Tibial artery (tissue), 4 donors: ENCODE measurements at regions not wholly inside any gene's neighbourhood (a gene's known extent, or its start where the extent isn't known, plus 50 kb on each side); places are given as distances from the start of the nearest gene placed in this dataset.
"Not testable (repeated sequence)": the region's sequence is repeated elsewhere in the genome, so short reads cannot be mapped to it uniquely, and the experiment has no call there.

Experiments
- DNase-seq, 2 donors: peaks; one replicate each; pipeline ENCODE4 v3.0.0-alpha.2; 2019
- H3K27ac ChIP-seq, 2 donors: fragments of 200-600 bp; sonication (generic) in 1 of 2; 1 replicate in 1 of 2; 2 replicates in 1 of 2; pipeline ENCODE4 v1.5.1; 2018 to 2019; ENCODE audit warnings: mild to moderate bottlenecking in 1 of 2
- H3K27me3 ChIP-seq, 2 donors: fragments of 200-600 bp; sonication (generic) in 1 of 2; one replicate each; pipeline versions ENCODE4 v1.5.1 to v1.6.0; 2016 to 2019
- H3K36me3 ChIP-seq, 3 donors: fragments of 200-600 bp; sonication (generic) in 2 of 3; one replicate each; pipeline ENCODE4 v1.5.1; 2016 to 2019; ENCODE audit warnings: mild to moderate bottlenecking in 2 of 3
- H3K4me1 ChIP-seq, 4 donors: fragments of 200-600 bp; sonication (generic) in 2 of 4; 1 replicate in 3 of 4; 2 replicates in 1 of 4; pipeline ENCODE4 v1.5.1; 2016 to 2019
- H3K4me3 ChIP-seq, 2 donors: fragments of 200-600 bp; sonication (generic) in 1 of 2; 1 replicate in 1 of 2; 2 replicates in 1 of 2; pipeline ENCODE4 v1.5.1; 2018 to 2019; ENCODE audit warnings: mild to moderate bottlenecking in 2 of 2
- H3K9me3 ChIP-seq, 3 donors: fragments of 200-600 bp; sonication (generic) in 1 of 3; one replicate each; pipeline ENCODE4 v1.5.1; 2016 to 2019
- CTCF ChIP-seq, 2 experiments: fragments of 200-600 bp in 1 of 2; fragments of 450-650 bp in 1 of 2; IDR thresholded peaks; one replicate each; pipeline ENCODE4 v1.5.1; 2017 to 2019; ENCODE audit warnings: antibody characterized with exemption in 2 of 2, mild to moderate bottlenecking in 1 of 2, moderate library complexity in 1 of 2
- intact Hi-C: fragments of 100-400 bp; cut with DNase I; formaldehyde crosslinking; loops from one replicate; pipeline ENCODE4 v1.15.0; 2023; ENCODE audit warnings: low total_unique reads

GRCh38 chr1:88581703-88582102, 102.4 kb upstream of the PKN2 start:
- H3K27me3 ChIP-seq = no peaks in the 10 kb centered on the region
- H3K4me3 ChIP-seq = no peak overlapping the region
- H3K9me3 ChIP-seq = no peaks in the 10 kb centered on the region
- no peaks in the 10 kb centered on the region for H3K36me3 ChIP-seq
- DNase-seq = no peak
- H3K4me1 ChIP-seq = no peaks in the 10 kb centered on the region
- TF ChIP-seq CTCF (IDR thresholded peaks at IDR 0.05) = no peak
- H3K27ac ChIP-seq = no peak overlapping the region
- intact Hi-C loops = no loop called here

GRCh38 chr1:88593358-88593757, 90.7 kb upstream of the PKN2 start:
- Histone ChIP-seq H3K36me3 (no peaks in the 10 kb centered on the region), H3K27me3 (no peaks in the 10 kb centered on the region), H3K27ac (no peak overlapping the region), H3K9me3 (peaks cover 0 to 19% (median 16%) of the 10 kb centered on the region in 3 donors), H3K4me1 (no peaks in the 10 kb centered on the region), H3K4me3 (no peak overlapping the region)
- intact Hi-C loops = no loop called here
- TF ChIP-seq CTCF (IDR thresholded peaks at IDR 0.05) = no peak
- no peak for DNase-seq

- no peak overlapping the region for H3K27ac ChIP-seq
- intact Hi-C loops = no loop called here
- TF ChIP-seq CTCF (IDR thresholded peaks at IDR 0.05) = no peak
- H3K36me3 ChIP-seq = no peaks in the 10 kb centered on the region
- no peaks in the 10 kb centered on the region for H3K27me3 ChIP-seq
- no peaks in the 10 kb centered on the region for H3K4me1 ChIP-seq
- H3K9me3 ChIP-seq = peaks cover 0 to 19% (median 18%) of the 10 kb centered on the region in 3 donors
- no peak for DNase-seq
- H3K4me3 ChIP-seq = no peak overlapping the region
Measured at GRCh38 chr1:88595355-88596002, 88.6 kb upstream of the PKN2 start.

- H3K36me3 ChIP-seq, intact Hi-C loops, H3K4me3 ChIP-seq, DNase-seq, H3K27me3 ChIP-seq, H3K4me1 ChIP-seq, H3K27ac ChIP-seq: not testable (repeated sequence)
- peaks cover 0 to 15% (median 14%) of the 10 kb centered on the region in 3 donors for H3K9me3 ChIP-seq
Measured at GRCh38 chr1:88597973-88598372, 86.1 kb upstream of the PKN2 start.

- peak in 1 of 2 experiments; percentile 6 for TF ChIP-seq CTCF (IDR thresholded peaks at IDR 0.05)
- intact Hi-C loops = no loop called here
- Histone ChIP-seq H3K4me1 (no peaks in the 10 kb centered on the region), H3K4me3 (no peak overlapping the region), H3K27me3 (no peaks in the 10 kb centered on the region), H3K9me3 (no peaks in the 10 kb centered on the region), H3K27ac (no peak overlapping the region), H3K36me3 (no peaks in the 10 kb centered on the region)
- DNase-seq = no peak
Measured at GRCh38 chr1:88608139-88608943, 75.7 kb upstream of the PKN2 start.

GRCh38 chr1:88609051-88609450, 75.0 kb upstream of the PKN2 start:
- no peak overlapping the region for H3K4me3 ChIP-seq
- intact Hi-C loops = no loop called here
- no peak for DNase-seq
- no peaks in the 10 kb centered on the region for H3K4me1 ChIP-seq
- H3K27me3 ChIP-seq = no peaks in the 10 kb centered on the region
- H3K27ac ChIP-seq = no peak overlapping the region
- no peaks in the 10 kb centered on the region for H3K9me3 ChIP-seq
- no peak for TF ChIP-seq CTCF (IDR thresholded peaks at IDR 0.05)
- H3K36me3 ChIP-seq = no peaks in the 10 kb centered on the region
